AG04450 (cell line): ENCODE measurements at regions not wholly inside any gene's neighbourhood (a gene's known extent, or its start where the extent isn't known, plus 50 kb on each side); places are given as distances from the start of the nearest gene placed in this dataset.

ENCODE experiments used
- CTCF ChIA-PET: fragments of 300-600, 350-600 bp; formaldehyde crosslinking; extraction: SDS; loops from one replicate; lab custom pipeline; 2022; ENCODE audit warnings: antibody characterized with exemption, inconsistent platforms; lab: Charles Lee
- POLR2A ChIA-PET: fragments of 350-600 bp; formaldehyde crosslinking; extraction: SDS; loops from one replicate; lab custom pipeline; 2021; ENCODE audit warnings: antibody characterized with exemption, inconsistent platforms; lab: Yijun Ruan, JAX
- DNase-seq: peaks from one replicate; pipeline ENCODE4 v3.0.0-alpha.2; 2011; ENCODE audit warnings: low read depth, low spot score
- H3K27ac ChIP-seq: one replicate; pipeline ENCODE4 v1.5.1; 2012; ENCODE audit warnings: low read depth, low read length, control low read depth
- H3K27me3 ChIP-seq: one replicate; pipeline ENCODE4 v1.6.0; 2012; ENCODE audit warnings: low read length; ENCODE audit not compliant: control insufficient read depth, insufficient read depth
- H3K4me3 ChIP-seq: 2 replicates; pipeline ENCODE4 v1.5.1; 2011; ENCODE audit warnings: mild to moderate bottlenecking, low read depth, low read length, control low read depth
- H3K9me3 ChIP-seq: 2 replicates; pipeline ENCODE4 v1.5.1; 2012; ENCODE audit warnings: low read length; ENCODE audit not compliant: control insufficient read depth, insufficient read depth
- TF ChIP-seq, protein P1 (sequence below): IDR thresholded peaks from 2 replicates; pipeline ENCODE4 v1.5.1; 2011; ENCODE audit warnings: low read depth, low read length, control low read depth, inconsistent platforms

- no peak overlapping the region for H3K27ac ChIP-seq
- no peak for DNase-seq
- H3K4me3 ChIP-seq, result no peak overlapping the region
- peaks cover 5% of the 10 kb centered on the region for H3K27me3 ChIP-seq
- POLR2A ChIA-PET, result no interaction called here
- TF ChIP-seq, protein P1, sequence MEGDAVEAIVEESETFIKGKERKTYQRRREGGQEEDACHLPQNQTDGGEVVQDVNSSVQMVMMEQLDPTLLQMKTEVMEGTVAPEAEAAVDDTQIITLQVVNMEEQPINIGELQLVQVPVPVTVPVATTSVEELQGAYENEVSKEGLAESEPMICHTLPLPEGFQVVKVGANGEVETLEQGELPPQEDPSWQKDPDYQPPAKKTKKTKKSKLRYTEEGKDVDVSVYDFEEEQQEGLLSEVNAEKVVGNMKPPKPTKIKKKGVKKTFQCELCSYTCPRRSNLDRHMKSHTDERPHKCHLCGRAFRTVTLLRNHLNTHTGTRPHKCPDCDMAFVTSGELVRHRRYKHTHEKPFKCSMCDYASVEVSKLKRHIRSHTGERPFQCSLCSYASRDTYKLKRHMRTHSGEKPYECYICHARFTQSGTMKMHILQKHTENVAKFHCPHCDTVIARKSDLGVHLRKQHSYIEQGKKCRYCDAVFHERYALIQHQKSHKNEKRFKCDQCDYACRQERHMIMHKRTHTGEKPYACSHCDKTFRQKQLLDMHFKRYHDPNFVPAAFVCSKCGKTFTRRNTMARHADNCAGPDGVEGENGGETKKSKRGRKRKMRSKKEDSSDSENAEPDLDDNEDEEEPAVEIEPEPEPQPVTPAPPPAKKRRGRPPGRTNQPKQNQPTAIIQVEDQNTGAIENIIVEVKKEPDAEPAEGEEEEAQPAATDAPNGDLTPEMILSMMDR, result no peak
- H3K9me3 ChIP-seq, result no peaks in the 10 kb centered on the region
- CTCF ChIA-PET, result interaction anchor here (2.8 kb wide), 1 partner anchor 9 kb away, joined by 17 read pairs; no protein-coding TSS in a partner anchor
These were observed 61.6 kb upstream of the MAFB start for GRCh38 chr20:40750541-40751035.

GRCh38 chr20:40753472-40753871, 64.4 kb upstream of the MAFB start:
- H3K9me3 ChIP-seq, result no peaks in the 10 kb centered on the region
- POLR2A ChIA-PET, result no interaction called here
- TF ChIP-seq, protein P1, result no peak
- DNase-seq, result no peak
- H3K27me3 ChIP-seq, result no peaks in the 10 kb centered on the region
- no peak overlapping the region for H3K27ac ChIP-seq
- CTCF ChIA-PET, result interaction anchor here (2.4 kb wide), 1 partner anchor 13 kb away, joined by 14 read pairs; no protein-coding TSS in a partner anchor
- no peak overlapping the region for H3K4me3 ChIP-seq

DNA sequence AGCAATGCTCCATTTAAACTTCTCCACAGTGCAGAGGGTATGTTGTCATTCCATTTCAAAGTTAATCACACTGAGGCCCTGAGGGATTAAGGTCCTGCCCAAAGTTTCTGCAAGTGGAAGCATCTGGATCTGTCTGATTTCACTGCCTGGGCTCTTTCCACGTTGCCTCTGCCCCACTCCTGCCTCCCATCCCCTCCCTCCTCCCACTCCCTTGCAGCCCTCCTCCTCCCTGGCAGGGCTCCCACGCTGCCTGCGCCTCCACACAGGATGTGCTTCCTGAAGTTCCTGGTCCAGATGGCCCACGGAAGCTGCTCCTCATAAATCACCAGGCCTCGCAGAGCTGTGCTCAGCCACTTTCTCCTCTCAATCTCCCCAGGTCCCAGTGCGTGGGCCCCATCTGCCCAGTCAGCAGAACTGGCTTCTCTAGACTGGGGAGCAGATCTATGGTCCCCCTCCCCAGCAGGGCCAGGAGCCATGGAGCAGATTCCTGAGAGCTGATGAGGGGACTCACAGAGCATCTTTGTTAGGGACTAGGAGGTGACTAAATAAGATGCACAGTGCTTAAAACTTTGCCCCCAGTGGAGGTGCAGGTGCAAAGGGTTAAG, 65.4 kb upstream of the MAFB start:
- TF ChIP-seq, protein P1, result no peak
- H3K4me3 ChIP-seq, result no peak overlapping the region
- ChIA-PET CTCF (interaction anchor here (2.4 kb wide), 1 partner anchor 14 kb away, joined by 14 read pairs; no protein-coding TSS in a partner anchor), POLR2A (no interaction called here)
- no peaks in the 10 kb centered on the region for H3K9me3 ChIP-seq
- DNase-seq, result no peak
- H3K27ac ChIP-seq, result no peak overlapping the region
- H3K27me3 ChIP-seq, result no peaks in the 10 kb centered on the region

GRCh38 chr20:40757087-40757486, 68.1 kb upstream of the MAFB start:
- H3K9me3 ChIP-seq, result no peaks in the 10 kb centered on the region
- no peaks in the 10 kb centered on the region for H3K27me3 ChIP-seq
- no peak overlapping the region for H3K27ac ChIP-seq
- ChIA-PET CTCF (no interaction called here), POLR2A (no interaction called here)
- no peak overlapping the region for H3K4me3 ChIP-seq
- TF ChIP-seq, protein P1, result no peak
- no peak for DNase-seq

GRCh38 chr20:40758790-40759189, 69.8 kb upstream of the MAFB start:
- ChIA-PET POLR2A (no interaction called here), CTCF (interaction anchor here (1.7 kb wide), 1 partner anchor 17 kb away, joined by 6 read pairs; no protein-coding TSS in a partner anchor)
- DNase-seq, result no peak
- TF ChIP-seq, protein P1, result no peak
- Histone ChIP-seq H3K27ac (no peak overlapping the region), H3K4me3 (no peak overlapping the region), H3K9me3 (no peaks in the 10 kb centered on the region), H3K27me3 (no peaks in the 10 kb centered on the region)
